ENCODE measurements at regions not wholly inside any gene's neighbourhood (a gene's known extent, or its start where the extent isn't known, plus 50 kb on each side); places are given as distances from the start of the nearest gene placed in this dataset.
"Not testable (repeated sequence)": the region's sequence is repeated elsewhere in the genome, so short reads cannot be mapped to it uniquely, and the experiment has no call there.

- no peak overlapping the region for H3K4me3 ChIP-seq
- intact Hi-C loops (cut with DNase I; ENCODE audit: low total_unique reads): no loop called here
These were observed 484.2 kb upstream of the SOX9 start for GRCh38 chr17:71636644-71637043.

DNA sequence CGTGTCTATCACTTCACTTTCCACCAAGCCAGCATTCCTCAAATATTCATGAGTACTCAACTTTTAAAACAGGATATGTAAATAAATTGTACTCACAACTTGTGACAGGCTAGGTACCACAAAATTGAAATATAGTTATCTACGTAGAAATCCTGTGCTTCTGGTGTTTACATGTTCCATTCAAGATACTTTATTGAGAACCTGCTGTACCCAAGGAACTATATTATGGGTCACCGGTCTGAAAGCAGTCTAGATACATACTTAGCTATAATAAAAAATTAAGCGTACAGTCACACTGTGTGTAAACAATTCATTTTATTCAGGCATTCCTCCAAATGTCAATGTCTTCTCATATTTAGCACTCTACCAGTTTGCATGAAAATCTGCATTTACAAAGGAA lies 482.2 kb upstream of the SOX9 start:
- DNase-seq: no peak
- H3K4me1 ChIP-seq: no peaks in the 10 kb centered on the region
- intact Hi-C loops (cut with DNase I; ENCODE audit: low total_unique reads): no loop called here
- no peaks in the 10 kb centered on the region for H3K27me3 ChIP-seq
- no peaks in the 10 kb centered on the region for H3K36me3 ChIP-seq
- H3K27ac ChIP-seq: no peak overlapping the region
- H3K9me3 ChIP-seq: no peaks in the 10 kb centered on the region
- TF ChIP-seq CTCF (IDR thresholded peaks at IDR 0.05): no peak
- no peak overlapping the region for H3K4me3 ChIP-seq

More at GRCh38 chr17:71636644-71637043, 484.2 kb upstream of the SOX9 start:
- no peak for DNase-seq
- no peaks in the 10 kb centered on the region for H3K36me3 ChIP-seq
- H3K4me1 ChIP-seq: no peaks in the 10 kb centered on the region
- TF ChIP-seq CTCF (IDR thresholded peaks at IDR 0.05): no peak
- no peaks in the 10 kb centered on the region for H3K27me3 ChIP-seq
- no peaks in the 10 kb centered on the region for H3K9me3 ChIP-seq
- H3K27ac ChIP-seq: no peak overlapping the region

- no peak for TF ChIP-seq CTCF (IDR thresholded peaks at IDR 0.05)
These were observed 481.0 kb upstream of the SOX9 start for GRCh38 chr17:71639865-71640264.

DNA sequence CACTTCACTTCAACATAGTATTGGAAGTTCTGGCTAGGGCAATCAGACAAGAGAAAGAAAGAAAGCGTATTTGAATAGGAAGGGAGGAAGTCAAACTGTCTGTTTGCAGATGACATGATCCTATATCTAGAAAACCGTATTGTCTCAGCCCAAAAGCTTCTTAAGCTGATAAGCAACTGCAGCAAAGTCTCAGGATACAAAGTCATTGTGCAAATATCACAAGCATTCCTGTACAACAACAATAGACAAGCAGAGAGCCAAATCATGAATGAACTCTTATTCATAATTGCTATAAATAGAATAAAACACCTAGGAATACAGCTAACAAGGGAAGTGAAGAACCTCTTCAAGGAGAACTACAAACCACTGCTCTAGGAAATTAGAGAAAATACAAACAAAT lies 473.9 kb upstream of the SOX9 start:
- H3K27me3 ChIP-seq; H3K4me3 ChIP-seq; H3K36me3 ChIP-seq; H3K27ac ChIP-seq; DNase-seq; H3K4me1 ChIP-seq; intact Hi-C loops (cut with DNase I; ENCODE audit: low total_unique reads): not testable (repeated sequence)
- peaks cover 0 to 13% (median 9%) of the 10 kb centered on the region in 3 donors for H3K9me3 ChIP-seq

More at GRCh38 chr17:71639865-71640264, 481.0 kb upstream of the SOX9 start:
- peaks cover 0 to 4% (median 4%) of the 10 kb centered on the region in 3 donors for H3K9me3 ChIP-seq
- H3K4me1 ChIP-seq: no peaks in the 10 kb centered on the region
- no peaks in the 10 kb centered on the region for H3K36me3 ChIP-seq
- no peaks in the 10 kb centered on the region for H3K27me3 ChIP-seq
- intact Hi-C loops (cut with DNase I; ENCODE audit: low total_unique reads): no loop called here
- no peak for DNase-seq
- H3K27ac ChIP-seq: no peak overlapping the region
- H3K4me3 ChIP-seq: no peak overlapping the region

DNA sequence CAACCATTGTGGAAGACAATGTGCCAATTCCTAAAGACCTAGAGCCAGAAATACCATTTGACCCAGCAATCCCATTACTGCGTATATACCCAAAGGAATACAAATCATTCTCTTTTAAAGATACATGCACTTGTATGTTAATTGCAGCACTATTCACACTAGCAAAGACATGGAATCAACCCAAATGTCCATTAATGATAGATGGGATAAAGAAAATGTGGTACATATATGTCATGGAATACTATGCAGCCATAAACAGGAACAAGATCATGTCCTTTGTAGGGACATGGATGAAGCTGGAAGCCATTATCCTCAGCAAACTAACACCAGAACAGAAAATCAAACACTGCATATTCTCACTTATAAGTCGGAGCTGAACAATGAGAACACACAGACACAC lies 472.5 kb upstream of the SOX9 start:
- H3K27ac ChIP-seq; H3K4me1 ChIP-seq; DNase-seq; H3K27me3 ChIP-seq; H3K36me3 ChIP-seq; intact Hi-C loops (cut with DNase I; ENCODE audit: low total_unique reads); H3K4me3 ChIP-seq: not testable (repeated sequence)
- H3K9me3 ChIP-seq: peaks cover 0 to 13% (median 9%) of the 10 kb centered on the region in 3 donors

DNA sequence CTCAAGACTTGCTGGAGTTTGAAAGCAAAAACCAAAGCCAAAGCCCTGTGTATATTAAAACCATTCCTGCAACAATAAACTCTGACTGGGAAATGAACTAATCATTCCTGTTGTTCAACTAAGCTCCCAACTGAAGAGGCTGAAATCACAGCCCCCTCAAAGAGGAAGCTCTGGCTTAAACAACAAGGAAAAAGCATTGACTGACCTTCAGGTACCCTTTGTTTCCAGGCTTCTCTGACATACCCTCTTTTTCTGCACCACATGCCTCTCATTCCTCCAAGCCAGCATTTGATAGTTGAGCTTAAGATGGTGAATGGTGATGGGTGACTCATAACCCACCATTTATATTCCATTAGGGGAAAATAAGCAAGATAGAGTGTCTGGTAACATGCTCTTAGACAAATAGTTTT lies 470.9 kb upstream of the SOX9 start:
- H3K4me3 ChIP-seq: no peak overlapping the region
- H3K9me3 ChIP-seq: peaks cover 0 to 8% (median 5%) of the 10 kb centered on the region in 3 donors
- H3K4me1 ChIP-seq: no peaks in the 10 kb centered on the region
- H3K27ac ChIP-seq: no peak overlapping the region
- TF ChIP-seq CTCF (IDR thresholded peaks at IDR 0.05): no peak
- intact Hi-C loops (cut with DNase I; ENCODE audit: low total_unique reads): no loop called here
- no peaks in the 10 kb centered on the region for H3K36me3 ChIP-seq
- H3K27me3 ChIP-seq: no peaks in the 10 kb centered on the region
- no peak for DNase-seq

DNA sequence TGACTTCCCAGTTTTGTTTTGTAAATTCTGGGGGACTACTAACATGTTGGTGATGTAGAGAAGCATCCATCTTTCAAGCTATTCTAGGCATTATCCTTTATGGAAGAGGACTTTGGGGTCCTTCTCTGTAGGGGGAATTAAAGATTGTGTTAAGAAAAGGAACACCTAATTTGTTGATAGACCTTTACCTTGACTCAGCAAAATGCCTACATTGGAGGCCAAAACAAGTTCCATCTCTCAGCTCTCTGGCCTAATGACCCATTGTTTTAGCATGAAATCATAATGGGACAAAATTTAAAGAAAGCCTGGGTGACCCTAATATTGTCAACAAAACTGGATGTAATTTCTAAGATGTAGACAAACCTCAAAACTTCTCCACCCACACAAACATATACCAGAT lies 465.3 kb upstream of the SOX9 start:
- Histone ChIP-seq H3K9me3 (no peaks in the 10 kb centered on the region), H3K36me3 (no peaks in the 10 kb centered on the region), H3K27ac (no peak overlapping the region), H3K4me3 (no peak overlapping the region), H3K4me1 (no peaks in the 10 kb centered on the region), H3K27me3 (no peaks in the 10 kb centered on the region)
- no peak for TF ChIP-seq CTCF (IDR thresholded peaks at IDR 0.05)
- DNase-seq: no peak
- intact Hi-C loops (cut with DNase I; ENCODE audit: low total_unique reads): no loop called here

Measured in tibial artery (tissue), 4 donors.